ENCODE measurements at regions not wholly inside any gene's neighbourhood (a gene's known extent, or its start where the extent isn't known, plus 50 kb on each side); places are given as distances from the start of the nearest gene placed in this dataset.
"Not testable (repeated sequence)": the region's sequence is repeated elsewhere in the genome, so short reads cannot be mapped to it uniquely, and the experiment has no call there.

DNA sequence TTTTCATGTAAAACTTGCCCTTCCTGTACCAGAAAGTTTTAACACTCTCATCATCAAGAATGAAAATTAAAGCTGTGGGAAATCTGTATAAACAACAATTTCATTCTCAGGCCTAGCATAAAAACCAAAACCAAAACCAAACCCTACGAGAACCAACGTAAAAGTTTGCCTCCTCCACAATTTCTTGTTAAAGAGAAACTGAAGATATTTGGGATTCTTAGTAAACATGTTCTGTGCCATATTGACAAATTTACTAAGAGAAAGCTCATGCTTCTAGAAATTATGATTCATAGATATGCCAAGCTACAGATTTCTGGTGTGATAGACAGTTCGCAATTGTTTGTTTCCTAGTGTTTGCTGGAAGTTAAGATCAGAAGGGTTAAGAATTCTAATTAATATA lies 801.0 kb upstream of the NUDT12 start:
- DNase-seq (ENCODE audit: low spot score), result no peak

DNA sequence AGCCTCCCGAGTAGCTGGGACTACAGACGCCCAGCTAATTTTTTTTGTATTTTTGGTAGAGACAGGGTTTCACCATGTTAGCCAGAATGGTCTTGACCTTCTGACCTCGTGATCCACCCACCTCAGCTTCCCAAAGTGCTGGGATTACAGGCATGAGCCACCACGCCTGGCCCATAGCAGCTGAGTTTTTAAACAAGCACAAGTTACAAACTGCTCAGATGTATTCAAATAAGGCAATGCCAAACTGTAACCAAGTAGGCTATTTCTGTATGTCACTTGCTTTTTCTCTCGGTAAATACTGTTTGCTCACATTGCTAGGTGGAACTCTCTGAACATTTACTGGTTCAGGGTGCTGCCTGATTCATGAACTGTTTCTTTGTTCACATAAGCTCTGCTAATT lies 799.3 kb upstream of the NUDT12 start:
- DNase-seq (ENCODE audit: low spot score), result no peak

DNA sequence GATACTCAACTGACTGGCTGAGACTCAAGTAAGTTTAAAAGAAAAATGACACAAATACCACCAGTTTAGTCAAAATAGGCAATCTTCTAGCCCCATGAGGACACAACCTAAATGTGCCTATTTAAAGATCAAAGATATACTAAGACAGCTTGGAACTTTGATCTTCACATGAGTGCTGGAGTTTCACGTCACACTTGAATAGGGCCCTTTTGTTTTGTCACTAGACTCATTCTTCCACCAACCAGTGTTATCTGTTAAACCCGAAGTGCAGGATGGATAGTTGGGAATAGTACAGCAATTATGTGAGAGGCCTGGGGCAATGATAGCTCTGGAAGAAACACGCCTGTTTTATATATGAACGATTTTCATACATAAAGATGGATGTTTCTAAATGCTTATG lies 792.8 kb upstream of the NUDT12 start:
- no peak for DNase-seq (ENCODE audit: low spot score)

DNA sequence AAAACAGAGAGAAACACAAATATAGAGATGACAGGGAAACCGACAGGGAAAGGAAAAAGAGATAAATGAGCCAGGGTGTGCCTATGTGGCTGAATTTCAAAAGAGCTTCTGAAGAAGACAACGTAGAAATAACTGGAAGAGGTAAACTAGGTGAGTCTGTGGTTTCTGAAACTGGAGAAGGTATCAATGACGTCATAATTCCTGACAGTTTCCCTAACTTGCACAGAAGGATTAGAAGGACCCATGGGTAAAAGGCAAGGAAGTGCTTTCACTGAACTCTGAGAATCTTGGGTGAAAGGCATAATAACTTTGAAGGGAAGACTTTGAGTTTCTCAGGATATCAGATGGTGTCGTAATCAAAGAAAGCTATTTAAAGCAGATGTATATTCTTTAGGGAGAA lies 790.8 kb upstream of the NUDT12 start:
- DNase-seq (ENCODE audit: low spot score), result no peak

DNA sequence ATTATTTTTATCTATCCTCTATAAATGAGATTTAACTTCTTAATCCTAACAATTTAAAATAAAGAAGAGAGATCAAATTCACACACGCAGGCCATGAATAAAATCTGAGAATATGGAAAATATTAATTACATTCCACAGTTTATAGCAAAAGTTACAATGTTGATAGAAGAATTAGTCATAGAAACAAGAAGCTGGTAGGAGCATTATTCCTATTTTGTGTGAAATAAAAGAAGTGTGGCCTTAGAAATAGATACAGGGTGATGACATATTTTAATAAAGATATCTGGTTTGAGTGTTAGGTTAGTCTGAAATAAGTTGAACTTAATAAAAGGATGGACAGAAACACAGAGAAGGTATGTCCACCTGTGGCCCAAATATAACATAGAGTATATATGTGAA lies 790.4 kb upstream of the NUDT12 start:
- no peak for DNase-seq (ENCODE audit: low spot score)

DNA sequence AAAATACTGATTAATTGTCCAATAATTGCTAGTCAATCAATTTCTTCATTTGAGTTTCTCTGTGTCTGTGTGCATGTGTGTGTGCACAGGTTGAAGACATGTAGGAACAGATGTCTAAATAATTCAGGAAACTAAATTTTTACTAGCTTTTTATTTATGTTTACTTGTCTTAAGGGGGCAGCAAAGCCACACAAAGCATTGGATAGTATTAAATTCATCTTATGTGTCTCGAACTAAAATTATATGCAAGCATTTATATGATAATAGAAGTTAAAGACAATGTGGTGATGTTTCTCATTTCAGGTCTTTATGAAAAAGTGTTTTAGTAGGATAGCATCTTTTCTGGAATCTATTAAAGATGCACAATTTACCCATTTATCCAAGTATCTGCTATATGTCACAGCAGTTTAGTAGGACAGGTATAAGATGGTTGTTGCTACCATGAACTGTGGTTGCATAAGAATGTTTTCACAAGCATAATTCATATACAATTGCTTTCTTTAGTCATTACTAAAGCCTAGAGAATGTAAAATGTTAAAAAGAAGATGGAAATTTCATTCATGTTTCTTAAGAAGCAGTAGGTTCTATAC lies 784.6 kb upstream of the NUDT12 start:
- no peak for DNase-seq (ENCODE audit: low spot score)

DNA sequence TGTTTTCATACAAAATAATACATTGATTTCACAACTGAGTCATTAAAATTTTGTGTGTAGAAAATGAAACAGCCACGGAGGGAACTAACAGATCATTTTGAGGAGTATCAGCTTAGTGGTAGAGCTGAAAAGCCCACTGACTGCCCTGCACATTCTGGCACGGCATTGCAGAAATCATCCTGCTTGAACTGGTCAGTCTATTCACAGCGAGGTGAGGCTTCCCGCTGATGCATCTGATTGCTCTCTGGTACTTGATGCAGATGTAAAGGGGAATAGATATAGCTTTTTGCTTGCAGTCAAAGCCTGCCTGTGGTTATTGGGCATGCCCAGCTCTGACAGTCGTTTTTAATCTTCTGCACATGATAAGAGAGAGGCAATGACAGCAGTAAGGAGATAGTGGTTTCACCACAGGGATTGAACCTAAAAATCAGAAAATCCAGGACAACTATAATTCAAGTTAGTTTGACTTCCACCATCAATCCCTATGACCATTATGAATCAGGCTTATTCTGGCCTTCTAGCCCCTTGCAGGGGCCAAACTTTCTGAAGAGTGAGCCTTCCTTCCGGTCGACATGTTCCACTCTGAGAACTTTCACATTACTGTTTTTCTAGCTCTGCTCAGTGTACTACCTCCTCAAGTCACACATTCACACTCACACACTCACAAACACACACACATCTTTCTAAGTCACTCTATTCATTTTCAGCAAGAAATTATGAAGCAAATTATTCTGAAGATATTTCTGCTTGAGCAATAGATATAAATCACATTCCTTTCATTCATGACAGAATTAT lies 782.8 kb upstream of the NUDT12 start:
- no peak for DNase-seq (ENCODE audit: low spot score)

DNA sequence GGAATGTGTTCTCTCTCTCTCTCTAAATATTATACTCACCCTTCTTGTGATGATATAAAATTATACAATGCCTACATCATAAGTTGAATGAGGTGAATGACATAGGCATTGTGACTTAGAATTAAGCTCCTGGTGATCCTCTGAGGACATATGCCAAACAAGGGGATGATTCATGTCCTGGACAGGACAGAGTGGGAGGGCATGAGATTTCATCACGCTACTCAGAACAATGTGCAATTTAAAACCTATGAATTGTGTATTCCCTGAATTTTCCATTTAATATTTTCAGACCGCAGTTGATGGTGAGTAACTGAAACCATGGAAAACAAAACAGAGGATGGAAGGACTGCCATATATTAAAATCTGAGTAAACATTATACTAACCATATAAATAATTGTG lies 782.2 kb upstream of the NUDT12 start:
- no peak for DNase-seq (ENCODE audit: low spot score)

DNA sequence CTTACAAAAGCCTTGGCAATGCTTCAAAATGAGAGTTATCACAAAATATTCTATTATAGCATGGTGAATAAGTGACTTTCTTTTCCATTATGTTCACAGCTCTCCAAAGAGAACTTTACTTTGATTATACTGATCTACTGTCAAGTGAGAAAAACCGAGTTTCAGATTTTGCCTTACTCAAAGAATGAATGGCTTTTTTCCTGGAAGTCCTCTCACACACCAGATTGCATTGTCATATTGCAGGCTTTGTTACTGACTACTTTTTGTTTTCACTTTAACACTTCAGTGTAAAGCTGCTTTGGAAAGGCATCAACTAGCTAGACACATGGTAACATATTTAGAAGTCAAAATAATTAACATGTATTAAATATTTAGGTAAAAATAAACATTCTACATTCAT lies 765.2 kb upstream of the NUDT12 start:
- no peak for DNase-seq (ENCODE audit: low spot score)

DNA sequence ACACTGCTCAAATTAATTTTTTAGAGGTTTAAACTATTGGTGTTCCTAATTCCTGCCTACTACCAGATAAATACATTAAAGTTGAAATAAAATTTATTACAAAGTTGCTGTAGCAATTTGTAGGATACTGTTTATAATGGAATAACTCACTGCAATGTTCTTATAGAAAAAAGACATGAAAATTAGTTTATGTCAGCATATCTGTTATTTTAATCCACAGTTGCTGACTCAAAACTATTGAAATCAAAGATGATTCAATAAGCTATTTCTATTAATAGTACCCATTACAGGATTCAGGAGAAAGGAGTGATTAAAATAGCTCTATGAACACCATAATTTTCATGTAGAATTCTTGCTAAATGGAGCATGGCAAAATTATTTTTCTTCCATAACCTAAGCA lies 764.4 kb upstream of the NUDT12 start:
- no peak for DNase-seq (ENCODE audit: low spot score)

DNA sequence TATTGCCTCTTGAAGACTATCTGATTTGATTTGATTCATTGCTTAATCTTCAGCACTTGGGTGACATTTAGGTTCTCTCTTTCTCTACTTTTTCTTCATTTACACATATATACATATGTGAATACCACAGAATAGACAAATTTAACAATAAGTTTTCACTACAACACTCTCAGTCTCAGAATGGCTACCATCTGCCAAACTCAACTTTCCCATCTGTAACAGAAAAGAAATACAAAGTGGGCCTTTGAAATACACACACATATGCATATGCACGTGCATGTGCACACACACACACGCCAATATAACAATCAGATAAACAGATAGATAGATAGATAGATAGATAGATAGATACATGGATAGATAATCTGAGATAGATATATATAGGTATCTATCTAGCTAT lies 762.8 kb upstream of the NUDT12 start:
- no peak for DNase-seq (ENCODE audit: low spot score)

DNA sequence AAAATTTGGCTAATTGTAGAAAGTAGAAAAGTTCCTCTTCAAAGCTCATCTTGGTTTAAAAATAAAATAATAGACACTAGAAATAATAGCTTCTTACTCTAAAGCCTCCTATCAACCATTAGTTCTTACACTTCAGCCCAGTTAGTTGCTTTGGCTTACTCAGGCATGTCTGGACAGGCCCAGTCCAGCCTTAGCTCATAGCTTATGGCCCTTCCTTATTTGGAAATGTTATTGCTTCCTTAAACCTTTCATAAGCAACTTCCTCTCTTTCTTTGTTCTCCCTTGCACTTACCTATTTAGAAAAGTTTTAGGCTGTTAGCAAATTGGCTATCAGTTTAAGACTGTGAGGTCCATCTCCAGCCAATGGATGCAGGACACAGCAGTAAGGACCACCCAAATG lies 754.1 kb upstream of the NUDT12 start:
- not testable (repeated sequence) for DNase-seq (ENCODE audit: low spot score)

DNA sequence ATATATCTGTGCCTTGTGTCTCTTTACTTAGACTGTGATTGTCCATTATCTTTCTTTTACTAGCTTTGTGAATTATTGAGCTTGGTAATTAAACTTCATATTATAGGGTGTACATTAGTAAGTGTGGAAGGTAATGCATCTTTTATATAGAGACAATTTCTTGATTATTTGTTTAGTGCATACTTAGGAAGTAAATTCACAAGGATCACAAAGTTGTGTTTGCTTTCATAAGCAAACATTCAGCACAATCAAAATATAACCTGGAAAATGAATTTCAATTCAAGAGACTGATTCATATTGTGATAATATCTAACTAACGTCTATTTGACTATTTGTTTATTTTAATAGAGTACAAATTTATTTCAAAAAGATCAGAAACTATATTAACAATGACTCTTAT lies 749.9 kb upstream of the NUDT12 start:
- no peak for DNase-seq (ENCODE audit: low spot score)

DNA sequence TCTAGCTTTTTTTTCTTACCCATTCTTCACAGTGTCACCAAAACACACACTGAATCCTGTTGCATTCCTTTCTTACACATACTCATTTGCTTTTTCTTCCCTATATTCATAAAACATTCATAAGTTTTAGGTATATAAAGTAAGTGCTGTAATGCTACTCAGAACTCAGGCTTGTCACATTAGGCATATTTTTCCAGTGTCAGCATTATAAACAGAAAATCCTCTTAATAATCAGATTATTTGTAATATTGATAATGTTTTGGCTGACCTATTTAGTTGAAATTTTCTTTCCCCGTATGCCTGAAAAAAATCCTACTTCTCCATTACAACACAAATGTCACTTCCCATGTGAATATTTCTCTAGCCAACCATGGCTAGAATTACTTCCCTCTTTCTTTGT lies 743.0 kb upstream of the NUDT12 start:
- no peak for DNase-seq (ENCODE audit: low spot score)

DNA sequence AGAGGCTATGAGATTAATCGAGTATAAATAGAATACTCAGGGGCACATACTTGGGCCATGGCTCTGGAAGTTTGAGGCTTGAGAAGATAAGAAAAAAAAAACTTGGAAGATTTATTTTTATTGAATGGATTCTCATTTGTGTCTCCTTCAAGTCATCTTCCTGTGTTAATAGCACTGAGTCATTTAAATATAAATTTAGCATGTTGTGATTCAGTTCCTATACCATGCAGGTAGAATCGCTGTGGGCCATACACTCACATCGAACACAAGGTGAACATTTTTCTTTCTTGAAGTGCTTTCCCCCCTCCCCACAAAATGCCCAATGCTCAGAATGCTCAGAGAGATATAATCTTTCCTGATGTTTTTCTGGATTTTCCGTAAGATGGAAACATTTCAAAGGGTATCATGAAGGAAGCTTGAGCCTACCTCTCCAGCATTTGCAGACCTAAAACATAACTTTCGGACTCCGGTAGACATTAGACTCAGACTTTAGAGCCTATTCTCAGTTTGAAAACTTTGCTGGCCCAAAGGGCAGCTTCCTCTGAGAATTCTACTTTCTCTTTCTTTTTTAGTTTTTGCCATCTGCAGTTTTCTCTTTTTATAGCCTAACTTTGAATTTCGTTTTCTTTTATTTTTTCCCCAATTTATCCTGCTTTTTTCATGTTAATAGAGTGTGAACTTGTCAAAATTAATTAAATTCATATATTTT lies 737.6 kb upstream of the NUDT12 start:
- no peak for DNase-seq (ENCODE audit: low spot score)

DNA sequence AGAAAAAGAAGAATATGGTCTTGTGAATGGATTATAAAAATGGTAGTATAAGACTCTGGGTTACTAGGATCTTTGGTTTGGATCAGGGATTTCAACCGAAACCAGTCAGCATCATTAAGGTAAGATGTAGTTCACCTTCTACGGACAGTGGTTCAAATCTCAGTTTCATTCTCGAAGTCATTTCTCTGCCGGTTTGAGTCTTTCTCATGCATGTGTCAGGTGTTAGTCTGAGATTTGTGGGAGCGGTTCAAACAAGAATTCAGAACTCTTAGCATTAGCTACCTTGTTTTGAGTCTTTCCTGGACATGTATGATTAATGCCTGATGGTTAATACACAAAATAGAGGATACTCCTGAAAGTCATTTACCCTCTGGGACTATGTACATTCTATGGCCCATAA lies 735.9 kb upstream of the NUDT12 start:
- DNase-seq (ENCODE audit: low spot score), result no peak

DNA sequence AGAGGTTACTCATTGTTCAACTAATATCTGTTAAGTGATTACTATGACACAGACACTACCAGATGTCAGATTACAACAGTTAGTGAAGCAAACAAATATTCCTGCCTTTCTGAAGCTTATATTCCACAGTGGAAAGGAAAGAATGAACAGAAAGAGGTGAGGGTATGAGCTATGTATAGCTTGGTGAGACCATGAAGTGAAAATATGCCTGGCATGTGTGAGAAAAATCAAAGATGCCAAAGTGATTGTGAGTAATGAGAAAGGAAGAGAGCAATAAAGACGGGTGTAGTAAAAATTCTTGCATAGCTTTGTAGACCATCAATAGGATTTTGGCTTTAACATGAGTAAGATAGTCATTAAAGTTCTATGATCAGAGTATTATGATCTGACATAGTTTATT lies 734.5 kb upstream of the NUDT12 start:
- no peak for DNase-seq (ENCODE audit: low spot score)

DNA sequence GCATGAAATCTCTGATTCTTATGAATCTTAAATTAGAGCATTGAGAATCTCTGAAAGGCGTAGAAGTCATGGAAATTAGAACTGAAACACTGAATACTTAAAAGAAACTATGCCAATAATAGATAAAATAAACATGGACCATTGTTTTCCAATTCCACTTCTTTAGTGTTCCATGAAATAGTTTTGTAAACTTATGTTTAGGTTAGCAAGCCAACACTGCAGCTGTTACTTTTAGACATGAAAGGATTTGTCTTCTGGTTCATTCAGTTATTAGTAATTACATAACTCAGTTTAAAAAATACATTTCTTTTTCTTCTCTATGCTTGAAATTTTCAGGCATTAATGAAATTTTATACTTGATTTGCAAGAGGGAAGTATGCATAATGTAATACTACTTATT lies 733.4 kb upstream of the NUDT12 start:
- no peak for DNase-seq (ENCODE audit: low spot score)

DNA sequence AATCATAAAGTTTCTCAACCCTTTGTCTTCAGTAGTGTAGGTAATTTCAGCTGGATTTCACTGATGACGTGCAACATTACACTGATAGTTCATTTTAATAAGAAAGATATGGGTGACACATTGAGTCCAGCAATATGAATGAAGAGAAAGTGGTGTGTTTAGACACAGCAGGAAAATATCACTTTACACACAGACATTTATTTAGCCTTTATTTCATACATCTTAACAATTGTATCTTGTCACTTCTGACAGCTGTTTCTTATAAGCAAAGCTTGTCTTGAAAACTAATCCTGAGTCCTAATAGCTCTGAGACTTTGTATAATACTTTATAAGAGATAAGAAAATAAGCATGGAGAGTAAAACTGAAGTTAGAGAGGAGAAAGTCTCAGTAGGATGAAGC lies 720.5 kb upstream of the NUDT12 start:
- no peak for DNase-seq (ENCODE audit: low spot score)

DNA sequence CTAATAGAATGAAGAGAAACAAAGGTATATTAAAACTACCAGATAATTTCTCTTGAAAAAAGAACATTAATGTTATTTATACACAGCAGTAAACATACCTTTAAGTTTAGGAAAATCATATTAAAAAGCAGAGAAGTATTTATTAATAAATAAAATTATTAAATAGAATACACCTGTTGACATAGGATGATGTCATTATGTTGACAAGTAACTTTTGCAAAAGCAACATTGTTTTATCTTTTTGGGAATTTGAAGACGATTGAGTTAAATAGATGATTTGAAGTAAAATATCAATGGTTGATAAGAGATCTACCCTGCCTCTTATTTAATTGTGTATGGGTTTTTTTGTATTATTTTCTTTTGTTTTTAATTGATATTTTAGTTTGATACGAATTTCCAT lies 711.1 kb upstream of the NUDT12 start:
- DNase-seq (ENCODE audit: low spot score), result no peak

DNA sequence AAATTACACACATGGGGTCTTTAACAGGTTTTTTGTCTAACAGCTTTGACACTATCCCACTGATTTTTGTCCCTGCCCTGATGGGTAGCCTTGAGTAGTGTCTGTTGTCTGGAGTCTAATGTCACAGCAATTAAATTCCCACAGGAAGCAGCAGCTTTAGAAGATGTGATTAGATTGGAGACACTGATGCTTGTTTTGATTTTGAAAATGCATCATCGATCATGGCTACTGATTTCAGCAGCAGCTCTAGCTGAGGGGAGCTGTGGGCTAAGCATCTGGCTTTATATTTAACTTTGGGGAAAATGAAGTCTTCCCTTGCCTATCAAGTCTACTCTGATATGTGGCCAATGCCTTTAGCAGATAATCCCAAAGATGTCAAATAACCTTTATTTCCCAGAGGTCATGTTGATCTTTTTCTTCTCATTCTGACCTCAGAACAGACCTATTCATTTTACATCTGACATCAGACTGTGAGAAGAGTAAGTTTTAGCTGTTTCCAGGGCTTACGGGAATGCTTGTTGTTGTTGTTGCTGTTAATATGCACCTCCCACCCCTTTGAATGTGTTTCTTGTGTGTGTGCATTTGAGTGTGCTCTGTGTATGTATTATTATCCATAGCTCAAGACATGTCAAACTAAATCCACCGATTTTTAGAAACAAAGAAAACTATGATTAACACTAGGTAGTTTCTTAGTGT lies 704.9 kb upstream of the NUDT12 start:
- no peak for DNase-seq (ENCODE audit: low spot score)

DNA sequence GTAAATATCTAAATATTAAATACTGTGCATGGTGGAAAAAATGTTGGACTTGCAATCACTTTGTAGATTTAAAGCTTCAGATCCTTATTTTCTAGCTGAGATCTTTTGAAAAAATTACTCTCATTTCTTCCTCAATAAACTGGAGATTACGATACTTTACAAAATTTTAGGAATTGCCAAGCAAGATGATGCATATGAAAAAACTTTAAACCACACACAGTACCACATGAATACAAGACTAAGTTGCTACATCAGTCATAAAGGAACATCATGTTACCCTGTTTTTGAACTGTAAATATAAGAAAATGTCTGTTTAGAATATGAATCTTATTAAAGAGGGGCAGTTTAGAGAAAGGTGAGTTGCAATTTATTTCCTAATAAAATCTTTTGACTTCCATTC lies 703.6 kb upstream of the NUDT12 start:
- no peak for DNase-seq (ENCODE audit: low spot score)

All from mucosa of gallbladder (tissue), 1 donor.